ENCODE measurements at regions not wholly inside any gene's neighbourhood (a gene's known extent, or its start where the extent isn't known, plus 50 kb on each side); places are given as distances from the start of the nearest gene placed in this dataset.

- Mint-ChIP-seq H3K27ac (no peak overlapping the region), H3K27me3 (no peaks in the 10 kb centered on the region), H3K4me1 (ENCODE audit: low read depth in 2 of 2) (no peaks in the 10 kb centered on the region), H3K4me3 (no peak overlapping the region), H3K36me3 (ENCODE audit: insufficient read depth) (peaks cover 3% of the 10 kb centered on the region), H3K9me3 (no peaks in the 10 kb centered on the region)
- ATAC-seq (replicated peaks) (no peak), DNase-seq (no peak)
Observed at GRCh38 chr10:6327961-6328698, 125.4 kb downstream of the PFKFB3 start.

DNA sequence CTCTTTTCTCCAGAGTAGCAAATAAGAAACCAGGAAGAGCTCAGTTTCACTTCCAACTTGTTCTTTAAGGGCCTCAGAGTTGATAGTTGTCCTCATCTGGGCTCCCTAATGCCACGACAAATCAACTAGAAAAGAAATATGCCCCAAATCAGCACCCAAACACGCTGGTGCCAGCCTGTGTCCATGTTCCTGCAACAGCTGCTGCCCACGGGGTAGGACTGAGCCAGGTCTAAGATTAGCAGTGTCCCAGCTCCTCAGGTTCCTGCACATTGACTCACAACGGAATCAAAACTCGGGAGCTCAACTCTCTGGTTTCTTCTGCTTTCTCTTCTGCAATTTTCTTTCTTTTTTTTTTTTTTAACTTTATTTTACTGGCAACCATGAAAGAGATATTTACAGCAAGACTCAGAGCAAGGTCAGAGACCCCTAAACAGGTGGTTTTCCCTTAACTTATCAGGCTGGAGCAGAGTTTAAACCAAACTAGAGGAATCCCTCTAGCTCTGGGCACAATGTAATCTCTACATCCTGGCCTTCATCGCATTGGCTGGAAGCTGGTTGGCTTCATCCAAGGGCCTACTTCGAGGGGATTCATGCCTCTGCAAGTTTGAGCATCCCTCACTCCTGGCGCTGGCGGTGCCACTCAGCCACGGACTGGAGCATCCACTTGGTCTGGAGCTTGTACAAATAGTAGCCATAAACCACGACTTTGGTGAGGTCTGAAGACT is 126.1 kb downstream of the PFKFB3 start:
- H3K9me3 Mint-ChIP-seq, result peaks cover 0 to 2% of the 10 kb centered on the region in 2 donors
- H3K4me3 Mint-ChIP-seq, result no peak overlapping the region
- no peaks in the 10 kb centered on the region for H3K4me1 Mint-ChIP-seq (ENCODE audit: low read depth in 2 of 2)
- DNase-seq (no peak), ATAC-seq (replicated peaks) (no peak)
- peaks cover 3% of the 10 kb centered on the region for H3K36me3 Mint-ChIP-seq (ENCODE audit: insufficient read depth)
- no peak overlapping the region for H3K27ac Mint-ChIP-seq
- no peaks in the 10 kb centered on the region for H3K27me3 Mint-ChIP-seq

- peaks cover 0 to 10% of the 10 kb centered on the region in 2 donors for H3K27me3 Mint-ChIP-seq
- H3K4me1 Mint-ChIP-seq (ENCODE audit: low read depth in 2 of 2), result no peaks in the 10 kb centered on the region
- no peaks in the 10 kb centered on the region for H3K36me3 Mint-ChIP-seq (ENCODE audit: insufficient read depth)
- H3K27ac Mint-ChIP-seq, result no peak overlapping the region
- DNase-seq (no peak), ATAC-seq (replicated peaks) (no peak)
- peaks cover 0 to 2% of the 10 kb centered on the region in 2 donors for H3K9me3 Mint-ChIP-seq
- no peak overlapping the region for H3K4me3 Mint-ChIP-seq
Observed at GRCh38 chr10:6333086-6333485, 130.4 kb downstream of the PFKFB3 start.

GRCh38 chr10:6333973-6334372 is 131.2 kb downstream of the PFKFB3 start:
- Mint-ChIP-seq H3K9me3 (peaks cover 0 to 2% of the 10 kb centered on the region in 2 donors), H3K27me3 (peaks cover 0 to 10% of the 10 kb centered on the region in 2 donors), H3K4me3 (no peak overlapping the region), H3K4me1 (ENCODE audit: low read depth in 2 of 2) (no peaks in the 10 kb centered on the region), H3K27ac (no peak overlapping the region), H3K36me3 (ENCODE audit: insufficient read depth) (no peaks in the 10 kb centered on the region)
- DNase-seq (no peak), ATAC-seq (replicated peaks) (no peak)

- Mint-ChIP-seq H3K27ac (no peak overlapping the region), H3K27me3 (peaks cover 0 to 10% of the 10 kb centered on the region in 2 donors), H3K4me3 (no peak overlapping the region), H3K36me3 (ENCODE audit: insufficient read depth) (no peaks in the 10 kb centered on the region), H3K4me1 (ENCODE audit: low read depth in 2 of 2) (no peaks in the 10 kb centered on the region), H3K9me3 (peaks cover 0 to 2% of the 10 kb centered on the region in 2 donors)
- ATAC-seq (replicated peaks) (no peak), DNase-seq (no peak)
Observed at GRCh38 chr10:6336016-6336415, 133.3 kb downstream of the PFKFB3 start.

DNA sequence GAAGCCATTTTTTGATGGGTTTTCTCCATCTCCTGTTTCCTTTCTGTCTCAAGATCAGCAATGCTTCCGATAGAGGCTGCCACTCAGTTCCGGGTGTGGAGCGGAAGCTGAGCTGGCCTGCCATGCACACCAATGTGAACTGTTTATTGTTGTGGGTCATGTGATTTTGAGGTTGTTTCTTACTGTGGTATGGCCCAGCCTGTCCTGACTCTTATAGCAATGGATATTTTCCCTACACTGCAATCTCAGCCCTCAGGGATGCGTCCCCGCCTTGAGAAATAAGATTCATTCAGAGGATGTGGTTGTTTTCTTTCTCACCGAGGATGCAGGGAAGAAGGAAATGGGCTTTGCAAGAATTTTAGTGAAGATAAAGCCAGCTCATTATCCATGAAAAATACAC is 134.7 kb downstream of the PFKFB3 start:
- peaks cover 0 to 2% of the 10 kb centered on the region in 2 donors for H3K9me3 Mint-ChIP-seq
- H3K4me1 Mint-ChIP-seq (ENCODE audit: low read depth in 2 of 2), result no peaks in the 10 kb centered on the region
- no peak for DNase-seq
- no peak for ATAC-seq (replicated peaks)
- H3K27me3 Mint-ChIP-seq, result peaks cover 0 to 10% of the 10 kb centered on the region in 2 donors
- no peak overlapping the region for H3K4me3 Mint-ChIP-seq
- H3K27ac Mint-ChIP-seq, result no peak overlapping the region
- no peaks in the 10 kb centered on the region for H3K36me3 Mint-ChIP-seq (ENCODE audit: insufficient read depth)

DNA sequence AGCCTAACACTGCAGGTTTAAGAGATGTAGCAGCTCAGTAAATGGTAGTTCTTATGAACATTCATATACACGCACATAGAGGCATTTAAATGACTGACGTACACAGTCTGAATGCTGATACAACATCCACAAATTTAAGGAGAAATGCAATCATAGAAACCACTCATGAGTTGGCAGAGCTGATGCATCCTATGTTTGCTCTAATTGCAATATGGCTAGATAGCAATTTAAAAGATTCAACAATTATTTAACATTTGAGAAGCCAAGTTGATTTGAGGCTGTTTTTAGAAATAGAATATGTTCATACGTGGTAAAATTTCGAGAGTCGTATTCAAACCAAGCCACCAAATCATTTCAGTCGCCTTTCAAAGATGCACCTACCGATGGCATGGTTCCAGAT is 135.6 kb downstream of the PFKFB3 start:
- Mint-ChIP-seq H3K4me1 (ENCODE audit: low read depth in 2 of 2) (no peaks in the 10 kb centered on the region), H3K4me3 (no peak overlapping the region), H3K27me3 (peaks cover 0 to 10% of the 10 kb centered on the region in 2 donors), H3K9me3 (peaks cover 0 to under 1% of the 10 kb centered on the region in 2 donors), H3K36me3 (ENCODE audit: insufficient read depth) (no peaks in the 10 kb centered on the region), H3K27ac (no peak overlapping the region)
- DNase-seq (no peak), ATAC-seq (replicated peaks) (no peak)

DNA sequence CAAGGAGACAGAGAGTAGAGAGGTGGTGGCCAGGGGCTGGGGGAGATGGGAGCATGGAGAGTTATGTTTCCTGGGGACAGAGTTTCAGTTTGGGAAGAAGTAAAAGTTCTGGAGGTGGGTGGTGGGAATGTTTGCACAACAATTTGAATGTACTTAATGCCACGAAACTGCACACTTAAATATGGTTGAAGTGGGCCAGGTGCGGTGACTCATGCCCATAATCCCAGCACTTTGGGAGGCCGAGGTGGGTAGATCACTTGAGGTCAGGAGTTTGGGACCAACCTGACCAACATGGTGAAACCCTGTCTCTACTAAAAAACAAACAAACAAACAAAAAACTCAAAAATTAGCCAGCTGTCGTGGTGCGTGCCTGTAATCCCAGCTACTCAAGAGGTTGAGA is 137.2 kb downstream of the PFKFB3 start:
- Mint-ChIP-seq H3K36me3 (ENCODE audit: insufficient read depth) (no peaks in the 10 kb centered on the region), H3K4me3 (no peak overlapping the region), H3K27me3 (peaks cover 0 to 10% of the 10 kb centered on the region in 2 donors), H3K4me1 (ENCODE audit: low read depth in 2 of 2) (no peaks in the 10 kb centered on the region), H3K9me3 (no peaks in the 10 kb centered on the region), H3K27ac (no peak overlapping the region)
- DNase-seq (no peak), ATAC-seq (replicated peaks) (no peak)

DNA sequence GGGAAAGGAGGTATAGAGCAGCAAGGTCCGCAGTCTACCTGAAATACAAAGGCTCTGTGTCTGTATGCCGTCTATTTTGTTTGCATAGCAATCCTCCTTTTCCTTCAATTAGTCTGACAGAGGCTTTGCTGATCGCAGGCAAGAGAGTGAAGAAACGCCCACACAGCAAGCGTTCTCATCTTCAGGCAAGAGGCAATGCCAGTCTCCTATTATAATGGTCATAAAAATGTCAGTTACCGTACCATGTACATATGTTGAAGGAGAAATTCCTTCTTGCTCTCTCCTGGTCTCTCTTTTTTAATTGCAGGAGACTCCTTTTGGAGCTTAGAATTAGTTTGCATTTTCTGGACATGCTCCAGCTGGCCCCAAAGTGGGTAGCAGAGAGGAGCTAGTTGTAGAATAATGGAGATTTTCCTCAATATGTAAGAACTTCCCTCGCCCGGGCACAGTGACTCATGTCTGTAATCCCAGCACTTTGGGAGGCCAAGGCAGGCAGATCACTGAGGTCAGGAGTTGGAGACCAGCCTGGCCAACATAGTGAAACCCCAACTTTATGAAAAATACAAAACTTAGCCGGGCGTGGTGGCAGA is 139.5 kb downstream of the PFKFB3 start:
- Mint-ChIP-seq H3K36me3 (ENCODE audit: insufficient read depth) (peaks cover 3% of the 10 kb centered on the region), H3K9me3 (no peaks in the 10 kb centered on the region), H3K4me3 (no peak overlapping the region), H3K27me3 (no peaks in the 10 kb centered on the region), H3K4me1 (ENCODE audit: low read depth in 2 of 2) (peaks cover 8% of the 10 kb centered on the region in 2 donors), H3K27ac (no peak overlapping the region)
- ATAC-seq (replicated peaks), result no peak
- DNase-seq, result no peak

DNA sequence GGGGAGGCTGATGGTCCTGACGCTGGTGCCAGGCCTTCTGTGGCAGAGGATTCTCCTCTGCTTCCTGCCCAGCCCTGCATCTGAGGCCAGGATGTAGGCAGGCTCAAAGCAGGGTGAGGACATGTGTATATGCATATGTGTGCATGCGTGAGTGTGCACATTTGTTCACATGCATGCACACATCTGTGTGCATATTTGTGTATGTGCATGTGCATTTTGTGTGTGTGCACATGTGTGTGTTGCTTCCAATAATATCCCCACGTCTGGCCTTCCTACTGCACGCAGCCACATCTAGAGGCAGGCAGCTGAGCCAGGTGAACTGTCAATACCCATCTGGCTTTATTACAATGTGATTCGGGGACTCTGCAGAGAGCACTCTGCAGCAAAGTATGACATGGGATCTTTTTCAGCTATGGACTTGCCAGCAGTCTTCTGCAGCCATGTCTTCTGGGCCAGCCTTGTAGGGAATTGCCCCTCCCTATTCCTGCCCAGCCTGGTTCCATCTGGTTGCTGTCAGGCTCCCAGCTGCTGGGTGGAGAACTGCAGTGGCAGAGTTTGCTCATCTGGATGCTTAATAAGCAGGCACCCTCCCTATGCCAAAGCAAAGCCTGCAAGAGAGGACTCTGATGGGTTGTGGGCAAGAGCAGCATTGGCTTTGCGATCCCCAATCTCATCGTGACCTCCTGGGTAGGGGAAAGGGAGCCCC is 140.7 kb downstream of the PFKFB3 start:
- Mint-ChIP-seq H3K4me1 (ENCODE audit: low read depth in 2 of 2) (peaks cover 20 to 21% of the 10 kb centered on the region in 2 donors), H3K9me3 (no peaks in the 10 kb centered on the region), H3K27me3 (no peaks in the 10 kb centered on the region), H3K27ac (peak overlapping the region in 1 of 2 donors; percentile 7), H3K4me3 (no peak overlapping the region), H3K36me3 (ENCODE audit: insufficient read depth) (peaks cover 14% of the 10 kb centered on the region)
- ATAC-seq (replicated peaks) (no peak), DNase-seq (no peak)

DNA sequence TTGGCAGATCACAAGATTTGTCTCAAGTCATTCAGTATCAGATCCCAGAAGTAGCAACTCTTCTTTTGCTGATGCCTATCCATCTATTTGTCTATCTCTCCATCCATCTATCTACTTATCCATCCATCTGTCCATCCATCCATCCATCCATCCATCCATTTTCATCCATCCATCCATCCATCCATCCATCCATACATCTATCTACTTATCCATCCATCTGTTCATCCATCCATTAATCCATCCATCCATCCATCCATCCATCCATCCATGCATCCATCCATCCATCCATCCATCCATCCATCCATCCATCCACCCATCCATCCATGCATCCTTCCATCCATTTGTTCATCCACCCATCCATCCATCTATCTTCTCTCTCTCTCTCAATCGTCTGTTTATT is 142.7 kb downstream of the PFKFB3 start:
- no peak for ATAC-seq (replicated peaks)
- DNase-seq, result no peak
- no peaks in the 10 kb centered on the region for H3K9me3 Mint-ChIP-seq
- peaks cover 15% of the 10 kb centered on the region for H3K36me3 Mint-ChIP-seq (ENCODE audit: insufficient read depth)
- no peaks in the 10 kb centered on the region for H3K27me3 Mint-ChIP-seq
- peak overlapping the region; percentile 50 to 96 for H3K27ac Mint-ChIP-seq
- peaks cover 25% of the 10 kb centered on the region in 2 donors for H3K4me1 Mint-ChIP-seq (ENCODE audit: low read depth in 2 of 2)
- peak overlapping the region in 1 of 2 donors; percentile 18 for H3K4me3 Mint-ChIP-seq

DNA sequence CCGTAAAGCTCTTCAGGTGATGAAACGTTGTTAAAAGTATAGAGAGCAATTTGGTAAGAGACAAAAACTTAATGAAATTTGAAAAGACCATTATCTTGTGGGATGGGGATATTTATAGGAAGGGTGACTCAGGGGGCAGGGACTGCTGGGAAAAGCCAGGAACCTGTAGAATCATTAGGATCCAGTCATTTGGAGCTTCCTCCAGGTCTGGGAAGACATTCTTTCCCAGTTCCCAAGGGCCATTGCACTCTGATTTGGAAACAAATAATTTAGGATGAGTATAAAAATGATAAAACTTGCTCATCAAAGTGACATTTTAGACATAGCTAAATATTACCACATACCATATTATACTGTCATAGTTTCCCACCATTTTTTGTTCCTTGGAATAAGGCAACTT is 143.9 kb downstream of the PFKFB3 start:
- ATAC-seq (replicated peaks) (no peak), DNase-seq (no peak)
- peaks cover 15% of the 10 kb centered on the region for H3K36me3 Mint-ChIP-seq (ENCODE audit: insufficient read depth)
- peak overlapping the region; percentile 95 to 96 for H3K27ac Mint-ChIP-seq
- peaks cover 25% of the 10 kb centered on the region in 2 donors for H3K4me1 Mint-ChIP-seq (ENCODE audit: low read depth in 2 of 2)
- H3K4me3 Mint-ChIP-seq, result peak overlapping the region in 1 of 2 donors; percentile 80
- no peaks in the 10 kb centered on the region for H3K9me3 Mint-ChIP-seq
- H3K27me3 Mint-ChIP-seq, result no peaks in the 10 kb centered on the region

DNA sequence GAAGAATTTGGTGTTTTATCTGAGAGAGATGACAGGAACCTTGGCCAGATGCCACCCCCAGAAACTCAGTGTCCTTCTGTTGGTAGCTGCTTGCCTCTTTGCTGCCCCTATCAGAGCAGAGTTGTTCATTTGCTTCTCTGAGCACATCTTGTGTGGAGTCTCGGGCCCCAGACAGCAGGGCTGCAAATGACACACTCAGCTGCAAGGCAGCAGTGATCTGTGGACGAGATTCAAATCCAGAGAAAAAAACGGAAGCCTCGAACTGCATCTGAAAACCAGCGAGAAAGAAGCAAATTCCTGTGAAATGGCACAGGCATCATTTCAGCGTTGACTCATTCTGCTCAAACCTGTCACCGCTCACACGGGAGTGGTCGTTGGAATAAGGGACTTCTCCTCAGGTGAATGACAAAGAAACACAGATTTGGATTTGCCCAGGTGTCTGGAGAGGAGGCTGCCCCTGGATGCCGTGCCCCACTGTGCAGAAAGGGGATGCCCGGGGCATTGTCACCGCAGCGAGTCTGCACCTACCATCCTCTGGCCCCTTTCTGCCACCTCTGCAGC is 144.7 kb downstream of the PFKFB3 start:
- DNase-seq, result peak; percentile 47 to 55 (median 52)
- peaks cover 25% of the 10 kb centered on the region in 2 donors for H3K4me1 Mint-ChIP-seq (ENCODE audit: low read depth in 2 of 2)

More for the DNA sequence above, 144.7 kb downstream of the PFKFB3 start:
- Mint-ChIP-seq H3K4me3 (peak overlapping the region; percentile 76 to 80), H3K27ac (peak overlapping the region; percentile 95 to 96), H3K27me3 (no peaks in the 10 kb centered on the region), H3K36me3 (ENCODE audit: insufficient read depth) (peaks cover 15% of the 10 kb centered on the region), H3K9me3 (no peaks in the 10 kb centered on the region)
- peak; percentile 69 for ATAC-seq (replicated peaks)
